Panc1 (cell line): ENCODE measurements at regions not wholly inside any gene's neighbourhood (a gene's known extent, or its start where the extent isn't known, plus 50 kb on each side); places are given as distances from the start of the nearest gene placed in this dataset.

Experiments used
- ATAC-seq: fragments of 200-7000 bp; cut with Tn5 transposase; 2 replicates; pipeline ENCODE4 v1.9.1; 2020; ENCODE audit warnings: mild to moderate bottlenecking, moderate library complexity
- BruUV-seq: library from RNA; stranded (reverse); fragments of 400-500 nt; replicated peaks from 2 replicates; lab custom pipeline; 2021; lab: Mats Ljungman, UMichigan
- CTCF ChIA-PET: fragments of 300-600 bp; sonication (Branson Sonifier 250); formaldehyde crosslinking; loops from one replicate; lab custom pipeline; 2022; ENCODE audit warnings: antibody characterized with exemption; lab: Charles Lee
- POLR2A ChIA-PET: fragments of 300-600 bp; sonication (Branson Sonifier 250); formaldehyde crosslinking; loops from one replicate; lab custom pipeline; 2022; ENCODE audit warnings: antibody characterized with exemption; lab: Charles Lee
- DNase-seq: peaks from one replicate; pipeline ENCODE4 v3.0.0-alpha.2; 2010; ENCODE audit warnings: low read depth, low spot score
- H3K27ac ChIP-seq: 2 replicates; pipeline ENCODE4 v1.5.1; 2011; ENCODE audit warnings: mild to moderate bottlenecking, low read length, inconsistent platforms
- H3K27me3 ChIP-seq: fragments of 200-500 bp; sonication (Bioruptor generic); 2 replicates; pipeline ENCODE4 v1.6.0; 2014; ENCODE audit warnings: low read length, inconsistent platforms; ENCODE audit not compliant: control insufficient read depth, insufficient read depth
- H3K36me3 ChIP-seq: fragments of 200-500 bp; sonication (Bioruptor generic); 2 replicates; pipeline ENCODE4 v1.5.1; 2014; ENCODE audit warnings: inconsistent platforms, mild to moderate bottlenecking, low read length, moderate library complexity; ENCODE audit not compliant: control insufficient read depth, insufficient read depth
- H3K4me1 ChIP-seq: 2 replicates; pipeline ENCODE4 v1.5.1; 2011; ENCODE audit warnings: inconsistent platforms, mild to moderate bottlenecking, low read length, moderate library complexity; ENCODE audit not compliant: control insufficient read depth, insufficient read depth
- H3K4me3 ChIP-seq, 2 experiments: 2 replicates each; pipeline ENCODE4 v1.5.1; 2011 to 2012; ENCODE audit warnings: low read depth in 2 of 2, low read length in 2 of 2, mild to moderate bottlenecking in 2 of 2, inconsistent platforms in 1 of 2, moderate library complexity in 1 of 2
- H3K9me3 ChIP-seq: fragments of 200-500 bp; sonication (Bioruptor generic); 2 replicates; pipeline ENCODE4 v1.5.1; 2014; ENCODE audit warnings: low read depth, mild to moderate bottlenecking, inconsistent platforms, low read length, moderate library complexity; ENCODE audit not compliant: control insufficient read depth, insufficient read depth
- POLR2AphosphoS5 ChIP-seq: IDR thresholded peaks from 2 replicates; pipeline ENCODE4 v1.6.1; 2012; ENCODE audit warnings: mild to moderate bottlenecking, low read depth, low read length, moderate library complexity
- SIN3A ChIP-seq: IDR thresholded peaks from 2 replicates; pipeline ENCODE4 v1.6.1; 2012; ENCODE audit warnings: low read depth, mild to moderate bottlenecking, low read length, moderate library complexity, borderline replicate concordance; ENCODE audit not compliant: insufficient read depth
- TCF7L2 ChIP-seq: IDR thresholded peaks from 2 replicates; pipeline ENCODE4 v1.6.1; 2011; ENCODE audit warnings: mild to moderate bottlenecking, low read depth, low read length, inconsistent platforms
- in situ Hi-C: cut with HindIII; loops from 2 replicates; pipeline ENCODE4 v1.10.0; 2016; ENCODE audit warnings: low sequenced_read_pairs, low pct_unique_long_range_greater_than_20kb
- intact Hi-C: fragments of 100-400 bp; cut with micrococcal nuclease; formaldehyde crosslinking; loops from one replicate; pipeline ENCODE4 v1.10.0; 2022; ENCODE audit not compliant: unreplicated experiment
- TF ChIP-seq, protein P1 (sequence below), 2 experiments: IDR thresholded peaks; 2 replicates each; pipeline ENCODE4 v1.6.1; 2011 to 2012; ENCODE audit warnings: low read depth in 2 of 2, control low read depth in 1 of 2, low read length in 1 of 2, mild to moderate bottlenecking in 1 of 2, moderate library complexity in 1 of 2; ENCODE audit not compliant: insufficient read depth in 1 of 2
- TF ChIP-seq, protein P2 (sequence below): fragments of 450-650 bp; IDR thresholded peaks from 2 replicates; pipeline ENCODE4 v1.5.1; 2017; ENCODE audit warnings: mild to moderate bottlenecking

- intact Hi-C loops (no loop called here), in situ Hi-C loops (no loop called here)
- no peak overlapping the region for H3K4me3 ChIP-seq
- no peak for ATAC-seq
- no peaks in the 10 kb centered on the region for H3K9me3 ChIP-seq
- H3K27ac ChIP-seq = no peak overlapping the region
- TF ChIP-seq SIN3A = no peak
- TF ChIP-seq, protein P1, sequence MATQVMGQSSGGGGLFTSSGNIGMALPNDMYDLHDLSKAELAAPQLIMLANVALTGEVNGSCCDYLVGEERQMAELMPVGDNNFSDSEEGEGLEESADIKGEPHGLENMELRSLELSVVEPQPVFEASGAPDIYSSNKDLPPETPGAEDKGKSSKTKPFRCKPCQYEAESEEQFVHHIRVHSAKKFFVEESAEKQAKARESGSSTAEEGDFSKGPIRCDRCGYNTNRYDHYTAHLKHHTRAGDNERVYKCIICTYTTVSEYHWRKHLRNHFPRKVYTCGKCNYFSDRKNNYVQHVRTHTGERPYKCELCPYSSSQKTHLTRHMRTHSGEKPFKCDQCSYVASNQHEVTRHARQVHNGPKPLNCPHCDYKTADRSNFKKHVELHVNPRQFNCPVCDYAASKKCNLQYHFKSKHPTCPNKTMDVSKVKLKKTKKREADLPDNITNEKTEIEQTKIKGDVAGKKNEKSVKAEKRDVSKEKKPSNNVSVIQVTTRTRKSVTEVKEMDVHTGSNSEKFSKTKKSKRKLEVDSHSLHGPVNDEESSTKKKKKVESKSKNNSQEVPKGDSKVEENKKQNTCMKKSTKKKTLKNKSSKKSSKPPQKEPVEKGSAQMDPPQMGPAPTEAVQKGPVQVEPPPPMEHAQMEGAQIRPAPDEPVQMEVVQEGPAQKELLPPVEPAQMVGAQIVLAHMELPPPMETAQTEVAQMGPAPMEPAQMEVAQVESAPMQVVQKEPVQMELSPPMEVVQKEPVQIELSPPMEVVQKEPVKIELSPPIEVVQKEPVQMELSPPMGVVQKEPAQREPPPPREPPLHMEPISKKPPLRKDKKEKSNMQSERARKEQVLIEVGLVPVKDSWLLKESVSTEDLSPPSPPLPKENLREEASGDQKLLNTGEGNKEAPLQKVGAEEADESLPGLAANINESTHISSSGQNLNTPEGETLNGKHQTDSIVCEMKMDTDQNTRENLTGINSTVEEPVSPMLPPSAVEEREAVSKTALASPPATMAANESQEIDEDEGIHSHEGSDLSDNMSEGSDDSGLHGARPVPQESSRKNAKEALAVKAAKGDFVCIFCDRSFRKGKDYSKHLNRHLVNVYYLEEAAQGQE (IDR thresholded peaks at IDR 0.05; ENCODE audit: insufficient read depth in 1 of 2, low read depth in 2 of 2, low read length in 1 of 2) = no peak
- no peaks in the 10 kb centered on the region for H3K4me1 ChIP-seq
- H3K27me3 ChIP-seq = no peaks in the 10 kb centered on the region
- ChIA-PET POLR2A (no interaction called here), CTCF (no interaction called here)
- BruUV-seq = no TSS peak
- no peak for DNase-seq
- no peaks in the 10 kb centered on the region for H3K36me3 ChIP-seq
These were observed 100.3 kb upstream of the TMTC1 start for GRCh38 chr12:29883941-29884554.

- TF ChIP-seq, protein P2, sequence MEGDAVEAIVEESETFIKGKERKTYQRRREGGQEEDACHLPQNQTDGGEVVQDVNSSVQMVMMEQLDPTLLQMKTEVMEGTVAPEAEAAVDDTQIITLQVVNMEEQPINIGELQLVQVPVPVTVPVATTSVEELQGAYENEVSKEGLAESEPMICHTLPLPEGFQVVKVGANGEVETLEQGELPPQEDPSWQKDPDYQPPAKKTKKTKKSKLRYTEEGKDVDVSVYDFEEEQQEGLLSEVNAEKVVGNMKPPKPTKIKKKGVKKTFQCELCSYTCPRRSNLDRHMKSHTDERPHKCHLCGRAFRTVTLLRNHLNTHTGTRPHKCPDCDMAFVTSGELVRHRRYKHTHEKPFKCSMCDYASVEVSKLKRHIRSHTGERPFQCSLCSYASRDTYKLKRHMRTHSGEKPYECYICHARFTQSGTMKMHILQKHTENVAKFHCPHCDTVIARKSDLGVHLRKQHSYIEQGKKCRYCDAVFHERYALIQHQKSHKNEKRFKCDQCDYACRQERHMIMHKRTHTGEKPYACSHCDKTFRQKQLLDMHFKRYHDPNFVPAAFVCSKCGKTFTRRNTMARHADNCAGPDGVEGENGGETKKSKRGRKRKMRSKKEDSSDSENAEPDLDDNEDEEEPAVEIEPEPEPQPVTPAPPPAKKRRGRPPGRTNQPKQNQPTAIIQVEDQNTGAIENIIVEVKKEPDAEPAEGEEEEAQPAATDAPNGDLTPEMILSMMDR = no peak
- TF ChIP-seq TCF7L2 = no peak
- TF ChIP-seq, protein P1 (IDR thresholded peaks at IDR 0.05; ENCODE audit: insufficient read depth in 1 of 2, low read depth in 2 of 2, low read length in 1 of 2) = no peak
- no peak for TF ChIP-seq SIN3A
- TF ChIP-seq POLR2AphosphoS5 = no peak
- DNase-seq = no peak
- CTCF ChIA-PET = no interaction called here
- no peak overlapping the region for H3K4me3 ChIP-seq
- H3K4me1 ChIP-seq = no peaks in the 10 kb centered on the region
- in situ Hi-C loops = no loop called here
- intact Hi-C loops = no loop called here
- H3K36me3 ChIP-seq = no peaks in the 10 kb centered on the region
- BruUV-seq = no TSS peak
- no peaks in the 10 kb centered on the region for H3K9me3 ChIP-seq
- ATAC-seq = no peak
- no peak overlapping the region for H3K27ac ChIP-seq
- H3K27me3 ChIP-seq = no peaks in the 10 kb centered on the region
- POLR2A ChIA-PET = no interaction called here
These were observed 99.8 kb upstream of the TMTC1 start for GRCh38 chr12:29883525-29883924.
